ENCODE measurements at regions not wholly inside any gene's neighbourhood (a gene's known extent, or its start where the extent isn't known, plus 50 kb on each side); places are given as distances from the start of the nearest gene placed in this dataset.

DNA sequence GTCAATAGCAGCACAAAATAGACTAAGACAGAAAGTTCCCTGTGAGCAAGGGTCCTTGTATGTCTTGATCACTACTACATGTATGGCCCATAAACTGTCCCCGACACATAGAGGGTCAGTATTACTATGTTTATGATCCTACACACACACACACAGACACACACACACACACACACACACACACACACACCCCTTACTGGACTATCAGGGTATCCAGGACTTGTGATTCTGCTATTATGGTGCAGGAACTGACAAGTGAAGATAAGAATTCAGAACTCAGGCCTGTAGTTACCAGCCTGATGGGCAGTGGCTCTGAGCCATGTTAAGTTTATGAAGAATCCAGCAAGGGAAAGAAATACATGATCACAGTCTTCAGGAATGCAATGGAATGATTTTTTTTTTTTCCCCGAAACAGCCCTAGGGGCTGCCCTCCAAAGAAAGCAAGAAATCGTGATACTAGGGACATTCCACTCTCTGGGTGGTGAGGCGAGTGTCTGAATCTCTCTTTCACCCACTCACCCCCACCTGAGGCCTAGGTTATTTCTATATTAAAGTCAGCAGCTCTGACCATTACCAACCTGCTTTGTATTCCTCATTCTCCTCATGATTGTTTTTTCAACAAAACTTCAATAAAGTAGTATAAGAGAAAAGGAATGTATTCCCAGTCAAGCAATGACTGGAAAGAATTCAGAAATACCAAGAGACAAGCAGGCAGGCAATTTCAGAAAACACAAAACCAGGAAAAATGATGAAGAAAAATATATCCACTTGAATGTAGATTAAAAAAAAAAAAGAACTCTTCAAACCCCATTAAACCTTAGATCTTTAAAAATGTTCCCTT, 105.8 kb downstream of the AVPR1A start:
- WGBS, 3 donors, result 44 to 62% (median 55%) methylated on average over 4 of the region's 4 CpGs
- no peaks in the 10 kb centered on the region for H3K9me3 ChIP-seq
- no peaks in the 10 kb centered on the region for H3K4me1 ChIP-seq (ENCODE audit: insufficient read depth)
- no peaks in the 10 kb centered on the region for H3K36me3 ChIP-seq
- intact Hi-C loops (cut with DNase I), result no loop called here
- no peaks in the 10 kb centered on the region for H3K27me3 ChIP-seq
- H3K4me3 ChIP-seq, result no peak overlapping the region
- no peak for DNase-seq
- TF ChIP-seq EP300 (IDR thresholded peaks at IDR 0.05), result no peak
- no peak overlapping the region for H3K27ac ChIP-seq

DNA sequence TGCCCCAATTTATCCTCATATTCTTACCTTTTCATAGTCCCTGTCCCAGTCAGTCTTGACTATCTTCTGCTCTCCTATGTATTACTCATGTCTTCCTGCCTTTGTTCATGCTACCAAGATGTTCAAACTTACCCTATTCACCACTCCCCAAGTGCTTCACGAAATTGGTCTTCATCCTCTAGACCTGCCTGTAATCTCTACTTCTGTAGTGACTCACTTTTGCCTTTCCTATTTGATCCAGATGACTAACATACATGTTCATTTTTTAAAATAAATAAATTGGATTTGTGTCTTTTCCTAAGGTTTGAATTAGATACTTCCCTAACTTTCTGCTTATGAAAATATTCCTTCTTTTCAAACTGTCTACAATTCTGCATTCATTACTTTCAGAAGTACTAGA, 107.7 kb upstream of the PPM1H start:
- WGBS, 3 donors, result 72 to 90% (median 78%) methylated on average over 1 of the region's 1 CpG

DNA sequence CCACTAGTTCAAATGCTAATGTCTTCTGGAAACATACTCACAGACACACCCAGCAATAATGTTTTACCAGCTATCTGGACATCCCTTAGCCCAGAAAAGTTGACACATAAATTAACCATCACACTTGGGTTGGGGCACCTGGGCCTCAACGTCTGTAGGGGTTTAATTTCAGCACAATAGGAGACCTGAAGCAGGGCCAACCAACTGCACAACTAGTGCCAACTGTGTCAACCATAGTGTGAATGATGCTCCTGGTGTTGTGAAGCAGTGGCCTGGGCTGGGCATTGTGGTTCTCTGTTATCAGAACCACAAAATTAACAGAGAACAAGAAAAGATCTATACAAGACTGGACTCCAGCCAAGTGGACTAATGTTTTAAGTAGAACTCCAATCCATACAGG, 106.7 kb upstream of the PPM1H start:
- H3K27ac ChIP-seq, result no peak overlapping the region
- intact Hi-C loops (cut with DNase I), result no loop called here
- TF ChIP-seq, protein P1, sequence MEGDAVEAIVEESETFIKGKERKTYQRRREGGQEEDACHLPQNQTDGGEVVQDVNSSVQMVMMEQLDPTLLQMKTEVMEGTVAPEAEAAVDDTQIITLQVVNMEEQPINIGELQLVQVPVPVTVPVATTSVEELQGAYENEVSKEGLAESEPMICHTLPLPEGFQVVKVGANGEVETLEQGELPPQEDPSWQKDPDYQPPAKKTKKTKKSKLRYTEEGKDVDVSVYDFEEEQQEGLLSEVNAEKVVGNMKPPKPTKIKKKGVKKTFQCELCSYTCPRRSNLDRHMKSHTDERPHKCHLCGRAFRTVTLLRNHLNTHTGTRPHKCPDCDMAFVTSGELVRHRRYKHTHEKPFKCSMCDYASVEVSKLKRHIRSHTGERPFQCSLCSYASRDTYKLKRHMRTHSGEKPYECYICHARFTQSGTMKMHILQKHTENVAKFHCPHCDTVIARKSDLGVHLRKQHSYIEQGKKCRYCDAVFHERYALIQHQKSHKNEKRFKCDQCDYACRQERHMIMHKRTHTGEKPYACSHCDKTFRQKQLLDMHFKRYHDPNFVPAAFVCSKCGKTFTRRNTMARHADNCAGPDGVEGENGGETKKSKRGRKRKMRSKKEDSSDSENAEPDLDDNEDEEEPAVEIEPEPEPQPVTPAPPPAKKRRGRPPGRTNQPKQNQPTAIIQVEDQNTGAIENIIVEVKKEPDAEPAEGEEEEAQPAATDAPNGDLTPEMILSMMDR (IDR thresholded peaks at IDR 0.05), result no peak
- TF ChIP-seq EP300 (IDR thresholded peaks at IDR 0.05) (no peak), POLR2A (IDR thresholded peaks at IDR 0.05) (no peak)
- no peaks in the 10 kb centered on the region for H3K9me3 ChIP-seq
- no peak overlapping the region for H3K4me3 ChIP-seq
- H3K36me3 ChIP-seq, result no peaks in the 10 kb centered on the region
- H3K4me1 ChIP-seq (ENCODE audit: insufficient read depth), result no peaks in the 10 kb centered on the region
- 61 to 82% (median 68%) methylated on average over 1 of the region's 1 CpG for WGBS, 3 donors
- no peaks in the 10 kb centered on the region for H3K27me3 ChIP-seq
- DNase-seq, result no peak

More for the DNA sequence above, 107.7 kb upstream of the PPM1H start:
- Histone ChIP-seq H3K27ac (no peak overlapping the region), H3K9me3 (no peaks in the 10 kb centered on the region), H3K36me3 (no peaks in the 10 kb centered on the region), H3K4me3 (no peak overlapping the region), H3K4me1 (ENCODE audit: insufficient read depth) (no peaks in the 10 kb centered on the region), H3K27me3 (no peaks in the 10 kb centered on the region)
- intact Hi-C loops (cut with DNase I), result no loop called here
- DNase-seq, result no peak
- TF ChIP-seq POLR2A (IDR thresholded peaks at IDR 0.05) (no peak), EP300 (IDR thresholded peaks at IDR 0.05) (no peak)
- TF ChIP-seq, protein P1 (IDR thresholded peaks at IDR 0.05), result no peak

DNA sequence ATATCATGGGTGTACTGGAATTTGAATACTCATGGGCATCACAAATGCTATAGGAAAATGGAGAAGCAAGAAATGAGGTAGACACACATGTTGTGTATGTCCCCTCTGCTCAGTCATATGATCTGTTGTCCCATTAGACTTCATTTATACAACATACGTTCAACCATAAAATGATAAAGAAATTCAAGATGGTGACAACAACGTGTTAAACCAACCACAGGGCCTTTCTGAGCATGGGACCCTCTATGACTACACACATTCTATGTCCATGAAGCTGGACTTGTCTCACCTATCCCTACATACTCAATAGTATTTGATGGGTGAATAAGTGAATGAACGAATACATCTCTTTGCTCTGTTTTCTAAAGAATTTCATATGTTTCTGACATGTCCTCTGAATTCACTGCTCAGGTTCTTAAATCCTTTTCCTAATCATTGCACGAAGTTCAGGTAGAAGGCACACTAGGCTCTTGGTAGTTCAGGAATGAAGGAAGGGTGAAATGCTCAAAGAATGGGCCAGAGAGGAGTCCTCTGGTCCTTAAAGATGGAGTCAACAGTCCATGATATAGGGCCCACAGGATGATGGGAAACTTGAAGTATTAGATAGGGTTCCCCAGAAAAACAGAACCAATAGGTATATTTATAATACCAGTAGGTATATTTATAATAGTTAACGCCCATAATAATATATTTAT, 105.7 kb upstream of the PPM1H start:
- no peak for DNase-seq
- TF ChIP-seq, protein P1 (IDR thresholded peaks at IDR 0.05), result no peak
- TF ChIP-seq EP300 (IDR thresholded peaks at IDR 0.05) (no peak), POLR2A (IDR thresholded peaks at IDR 0.05) (no peak)

DNA sequence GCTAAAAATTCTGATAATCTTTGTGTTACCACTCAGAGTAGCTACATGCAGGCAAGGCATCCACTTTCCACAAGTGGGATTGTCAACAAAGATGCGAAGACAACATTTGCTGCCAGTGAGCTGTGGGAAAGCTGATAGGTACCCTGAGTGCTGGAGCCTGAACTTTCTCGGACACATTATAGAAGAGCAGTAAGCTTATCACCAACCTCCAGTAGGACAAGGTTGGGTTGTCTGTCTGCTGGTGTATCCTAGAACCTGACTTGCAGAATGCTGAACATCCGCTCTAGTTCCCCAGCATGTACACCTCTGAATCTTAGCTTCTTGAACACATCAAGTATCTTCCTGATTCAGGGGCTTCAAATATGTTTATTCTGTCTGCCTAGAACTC, 103.8 kb upstream of the PPM1H start:
- Histone ChIP-seq H3K4me1 (ENCODE audit: insufficient read depth) (no peaks in the 10 kb centered on the region), H3K4me3 (no peak overlapping the region), H3K27me3 (no peaks in the 10 kb centered on the region), H3K36me3 (no peaks in the 10 kb centered on the region), H3K9me3 (no peaks in the 10 kb centered on the region), H3K27ac (no peak overlapping the region)
- 90 to 94% (median 94%) methylated on average over 3 of the region's 3 CpGs for WGBS, 3 donors
- no peak for TF ChIP-seq EP300 (IDR thresholded peaks at IDR 0.05)
- TF ChIP-seq, protein P1 (IDR thresholded peaks at IDR 0.05), result no peak
- no peak for TF ChIP-seq POLR2A (IDR thresholded peaks at IDR 0.05)
- intact Hi-C loops (cut with DNase I), result no loop called here
- DNase-seq, result no peak

More for the DNA sequence above, 105.7 kb upstream of the PPM1H start:
- no peaks in the 10 kb centered on the region for H3K36me3 ChIP-seq
- no peaks in the 10 kb centered on the region for H3K27me3 ChIP-seq
- intact Hi-C loops (cut with DNase I), result no loop called here
- WGBS, 3 donors, result 82 to 90% (median 86%) methylated on average over 5 of the region's 5 CpGs
- H3K27ac ChIP-seq, result no peak overlapping the region
- no peak overlapping the region for H3K4me3 ChIP-seq
- no peaks in the 10 kb centered on the region for H3K4me1 ChIP-seq (ENCODE audit: insufficient read depth)
- H3K9me3 ChIP-seq, result no peaks in the 10 kb centered on the region

Data from ovary (tissue), 7 donors.